Transverse colon (tissue), 3 donors: ENCODE measurements at regions not wholly inside any gene's neighbourhood (a gene's known extent, or its start where the extent isn't known, plus 50 kb on each side); places are given as distances from the start of the nearest gene placed in this dataset.

Source experiments
- CTCF ChIP-seq, 5 experiments: fragments of 200-600 bp in 3 of 5; fragments of 450-650 bp in 2 of 5; sonication (generic) in 3 of 5; IDR thresholded peaks; 1 replicate in 2 of 5; 2 replicates in 3 of 5; pipeline ENCODE4 v1.5.1; 2016 to 2017; ENCODE audit warnings: antibody characterized with exemption in 5 of 5, inconsistent platforms in 3 of 5, mild to moderate bottlenecking in 2 of 5, moderate library complexity in 1 of 5
- EP300 ChIP-seq: sonication (generic); formaldehyde crosslinking; IDR thresholded peaks from one replicate; pipeline ENCODE4 v1.6.1; 2017; ENCODE audit warnings: antibody characterized with exemption, low read depth
- POLR2A ChIP-seq: fragments of 450-650 bp; IDR thresholded peaks from one replicate; pipeline ENCODE4 v1.6.1; 2016; ENCODE audit warnings: antibody characterized with exemption, mild to moderate bottlenecking, moderate library complexity

DNA sequence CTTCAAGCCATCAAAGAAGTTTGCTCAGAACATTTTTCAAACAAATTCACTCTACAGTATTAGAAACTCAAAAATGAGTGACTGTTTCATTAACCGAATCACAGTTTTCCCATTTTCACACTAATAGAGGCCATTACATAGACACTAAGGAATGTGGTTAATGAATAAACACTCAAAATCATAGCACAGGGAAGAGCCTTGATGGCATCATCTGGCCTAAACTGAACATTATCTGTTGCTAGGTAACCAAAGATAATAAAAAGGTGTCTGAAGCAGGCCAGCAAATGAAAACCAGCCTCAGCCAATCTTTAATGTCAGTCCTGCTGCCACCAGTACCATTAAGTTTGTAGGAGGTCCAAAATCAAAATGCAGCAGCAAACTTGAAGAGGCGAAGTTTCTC, 492.4 kb upstream of the STEAP1 start:
- TF ChIP-seq POLR2A (no peak), CTCF (IDR thresholded peaks at IDR 0.05) (no peak), EP300 (no peak)
